Posterior vena cava (tissue), 2 donors: ENCODE measurements at regions not wholly inside any gene's neighbourhood (a gene's known extent, or its start where the extent isn't known, plus 50 kb on each side); places are given as distances from the start of the nearest gene placed in this dataset.
"Not testable (repeated sequence)": the region's sequence is repeated elsewhere in the genome, so short reads cannot be mapped to it uniquely, and the experiment has no call there.

ENCODE experiments used
- DNase-seq: peaks from one replicate; pipeline ENCODE4 v3.0.0-alpha.2; 2020; ENCODE audit warnings: low spot score
- intact Hi-C, 2 donors: fragments of 100-400 bp; cut with DNase I; formaldehyde crosslinking; loops; one replicate each; pipeline versions ENCODE4 v1.14.1 to v1.14.2; 2022 to 2023
- donor health status: DM: yes; HTN: yes; CAD: no.
- donor health status: DM: yes; HTN: yes; CAD: no.

DNA sequence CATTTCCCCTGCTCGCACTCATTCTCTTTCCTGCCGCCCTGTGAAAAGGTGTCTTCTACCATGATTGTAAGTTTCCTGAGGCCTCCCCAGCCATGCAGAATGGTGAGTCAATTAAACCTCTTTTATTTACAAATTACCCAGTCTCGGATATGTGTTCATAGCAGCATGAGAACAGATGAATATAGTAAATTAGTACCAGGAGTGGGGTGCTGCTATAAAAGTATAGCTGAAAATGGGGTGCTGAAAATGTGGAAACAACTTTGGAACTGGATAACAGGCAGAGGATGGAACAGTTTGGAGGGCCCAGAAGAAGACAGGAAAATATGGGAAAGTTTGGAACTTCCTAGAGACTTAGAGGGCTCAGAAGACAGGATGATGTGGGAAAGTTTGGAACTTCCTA lies 204.2 kb downstream of the CPEB2 start:
- DNase-seq, intact Hi-C loops: not testable (repeated sequence)

DNA sequence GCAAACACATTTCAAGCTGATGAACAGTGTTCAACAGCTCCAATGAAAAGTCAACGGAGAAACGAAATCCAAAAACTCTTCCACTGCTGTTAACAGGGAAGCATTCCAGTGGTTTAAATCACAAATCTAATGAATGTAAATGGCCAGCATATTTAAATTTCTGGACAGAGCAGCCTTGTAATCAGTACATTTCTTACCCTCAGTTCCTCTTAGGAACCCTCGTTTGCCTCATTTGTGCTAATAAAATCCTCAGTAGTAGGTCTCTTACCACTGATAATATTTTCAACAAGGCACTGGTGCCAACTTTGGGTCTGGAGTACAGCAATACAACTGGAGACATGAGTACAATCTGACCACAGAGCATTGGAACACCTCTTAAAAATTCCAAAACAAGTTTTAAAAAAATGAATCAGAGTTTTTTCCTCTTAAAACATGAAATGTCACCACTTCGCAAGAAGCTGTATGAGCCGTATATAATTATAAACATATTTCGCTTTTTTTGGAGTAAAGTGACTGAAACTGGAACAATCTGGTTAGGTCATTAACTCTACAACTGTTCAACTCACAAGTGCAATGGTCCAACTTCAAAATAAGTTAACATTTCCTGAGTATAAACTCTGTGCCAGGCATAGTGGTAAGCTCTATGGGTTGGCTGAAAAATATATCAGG lies 211.2 kb downstream of the CPEB2 start:
- DNase-seq, result no peak
- intact Hi-C loops, result no loop called here

DNA sequence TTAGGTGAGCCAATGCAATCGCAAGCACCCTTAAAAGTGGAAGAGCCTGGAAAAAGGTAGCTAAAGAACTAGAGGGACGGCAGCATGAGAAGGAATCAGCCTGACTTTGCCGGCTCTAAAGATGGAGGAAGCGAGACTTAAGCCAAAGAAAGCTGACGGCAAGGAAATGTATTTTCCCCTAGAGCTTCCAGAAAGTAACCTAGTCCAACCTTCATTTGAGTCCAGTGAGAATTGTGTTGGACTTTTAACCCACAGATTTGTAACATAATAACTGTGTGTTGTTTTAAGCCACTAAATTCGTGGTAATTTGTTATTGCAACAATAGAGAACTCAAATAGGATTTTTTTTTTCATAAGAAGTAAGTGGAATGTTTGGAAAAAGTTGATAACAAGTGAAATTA lies 212.7 kb upstream of the C1QTNF7 start:
- no peak for DNase-seq
- intact Hi-C loops, result no loop called here

DNA sequence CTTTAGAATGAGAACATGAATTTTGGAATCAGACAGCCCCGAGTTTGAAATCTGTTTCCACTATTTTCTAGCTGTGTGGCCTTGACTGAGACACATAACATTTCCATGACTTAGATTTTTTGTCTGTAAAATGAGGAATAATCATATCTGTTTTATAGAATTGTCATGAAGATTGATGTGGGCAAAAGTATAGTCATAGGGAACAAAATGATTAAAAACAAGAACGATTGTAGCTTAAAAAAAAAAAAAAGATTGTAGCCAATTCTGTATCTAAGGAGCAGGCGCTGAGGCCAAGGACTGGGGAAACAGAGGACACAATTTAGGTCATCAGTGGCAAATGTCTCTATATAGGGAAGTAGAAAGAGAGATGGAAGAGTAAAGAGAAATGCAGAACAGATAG lies 201.6 kb upstream of the C1QTNF7 start:
- no peak for DNase-seq
- intact Hi-C loops, result no loop called here

DNA sequence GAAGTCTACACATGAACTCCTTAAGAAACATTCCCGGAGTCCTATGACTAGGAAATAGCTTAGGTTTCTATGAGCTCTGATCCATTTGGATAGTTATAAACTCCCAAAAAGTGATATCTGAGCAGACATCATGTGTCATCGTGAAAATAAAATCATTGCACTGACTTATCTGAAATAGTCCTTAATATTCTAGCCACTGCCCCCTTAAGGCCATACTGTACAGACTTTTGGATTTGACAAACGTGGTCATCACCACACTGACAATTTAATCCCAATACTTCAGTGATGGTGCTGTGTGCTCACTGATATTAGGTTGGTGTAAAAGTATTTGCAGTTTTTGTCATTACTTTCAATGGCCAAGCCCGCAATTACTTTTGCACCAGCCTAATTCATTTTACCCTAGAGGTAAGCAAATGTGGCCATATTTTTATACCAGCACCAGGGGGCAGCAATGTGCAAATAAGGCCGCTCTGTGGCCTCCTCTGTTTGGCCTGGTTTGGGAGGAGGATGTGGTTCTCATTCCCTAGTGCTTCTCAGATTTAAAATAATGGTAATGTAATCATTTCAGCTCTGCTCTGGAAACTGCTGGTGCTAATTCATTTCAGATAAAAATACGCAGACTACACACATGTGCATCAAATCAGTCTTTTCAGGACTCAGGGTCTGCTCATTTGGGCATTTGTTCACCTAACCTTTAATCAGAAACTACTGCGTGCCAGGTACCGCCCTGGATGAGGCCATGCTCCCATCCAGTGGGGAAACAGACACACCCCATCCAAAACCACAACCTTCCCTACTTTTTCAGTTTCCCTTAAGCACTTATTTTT lies 196.4 kb upstream of the C1QTNF7 start:
- DNase-seq, result peak; percentile 88
- intact Hi-C loops, result loop anchor here (5.0 to 10.0 kb wide), 2 partner anchors 163 to 226 kb away; no protein-coding TSS in a partner anchor

DNA sequence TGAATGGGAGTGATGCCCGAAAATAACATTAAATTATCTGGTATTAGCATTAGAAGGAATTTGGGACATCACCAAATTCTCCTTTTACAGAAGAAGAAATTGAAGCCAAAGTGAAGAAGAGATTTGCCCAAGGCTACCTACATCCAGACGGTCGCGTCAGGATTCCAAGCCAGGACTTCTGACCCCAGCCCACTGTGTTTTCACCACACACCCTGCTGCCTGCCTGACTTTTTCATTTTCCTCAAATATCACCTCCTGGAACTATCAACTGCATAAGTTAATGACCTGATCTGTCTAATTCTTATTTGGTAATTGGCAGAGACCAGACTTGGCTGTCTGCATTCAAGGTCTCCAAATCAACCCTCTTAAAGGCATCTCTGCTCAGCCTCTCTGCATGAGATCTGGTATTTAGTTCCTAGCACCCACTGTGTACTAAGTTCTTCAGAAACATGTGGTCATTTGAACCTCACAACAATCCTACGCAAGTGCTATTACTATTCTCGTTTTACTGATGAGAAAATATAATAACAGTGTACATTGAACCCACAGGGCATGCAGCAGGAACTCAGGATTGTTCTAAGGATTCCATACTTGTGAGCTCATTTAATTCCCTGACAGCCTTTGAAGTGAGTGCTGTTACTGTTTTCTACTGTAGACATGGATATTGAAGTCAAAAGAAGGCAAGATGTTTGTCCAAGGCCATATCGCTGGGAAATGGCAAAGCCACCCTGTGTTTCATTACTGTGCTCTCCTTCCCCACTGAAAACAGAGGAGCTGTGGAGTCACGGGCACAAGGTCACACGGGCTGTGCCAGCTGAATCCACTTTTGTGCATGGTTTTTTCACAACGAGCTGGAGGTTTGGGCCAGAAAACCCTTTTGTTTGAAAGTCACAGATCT lies 195.2 kb upstream of the C1QTNF7 start:
- DNase-seq, result no peak
- intact Hi-C loops, result loop anchor here (5.0 to 10.0 kb wide), 2 partner anchors 162 to 225 kb away; no protein-coding TSS in a partner anchor

DNA sequence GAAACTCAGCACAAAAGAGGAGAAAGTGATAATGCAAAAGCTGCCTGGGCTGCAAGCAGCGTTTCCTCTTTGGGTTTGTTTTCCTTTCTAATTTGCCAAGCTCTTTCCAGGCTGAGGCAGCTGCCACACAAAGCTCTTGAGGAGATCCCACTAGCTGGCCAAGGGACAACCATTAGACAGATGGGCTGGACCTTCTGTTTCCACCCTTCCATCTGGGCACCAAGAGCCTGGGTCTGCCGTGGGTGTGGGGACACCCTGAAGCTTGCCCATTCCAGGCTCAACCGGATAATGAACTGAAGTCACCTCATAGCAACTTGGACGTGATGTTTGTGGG lies 194.6 kb upstream of the C1QTNF7 start:
- intact Hi-C loops, result loop anchor here (5.0 to 10.0 kb wide), 2 partner anchors 162 to 224 kb away; no protein-coding TSS in a partner anchor

DNA sequence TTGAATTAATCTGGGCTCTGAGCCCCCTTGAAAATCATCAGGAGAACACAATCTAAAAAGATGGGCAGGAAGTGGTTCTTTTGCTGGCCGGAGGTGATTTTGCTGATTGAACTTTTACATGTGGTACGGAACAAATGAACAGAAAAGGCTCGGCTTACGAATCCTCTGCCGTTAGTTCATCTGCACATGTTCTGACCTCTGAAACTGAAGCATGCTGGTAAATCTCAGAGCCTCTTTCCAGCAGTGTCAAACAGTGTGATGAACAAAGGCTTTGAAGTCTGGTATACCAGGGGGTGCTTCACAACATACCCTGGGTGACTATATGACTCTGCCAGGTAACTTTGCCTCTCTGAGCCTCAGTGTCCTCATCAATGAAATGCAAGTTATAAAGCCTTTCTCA lies 194.2 kb upstream of the C1QTNF7 start:
- intact Hi-C loops, result loop anchor here (5.0 to 10.0 kb wide), 2 partner anchors 161 to 224 kb away; no protein-coding TSS in a partner anchor
- DNase-seq, result no peak

More for the DNA sequence above, 194.6 kb upstream of the C1QTNF7 start:
- DNase-seq, result no peak

DNA sequence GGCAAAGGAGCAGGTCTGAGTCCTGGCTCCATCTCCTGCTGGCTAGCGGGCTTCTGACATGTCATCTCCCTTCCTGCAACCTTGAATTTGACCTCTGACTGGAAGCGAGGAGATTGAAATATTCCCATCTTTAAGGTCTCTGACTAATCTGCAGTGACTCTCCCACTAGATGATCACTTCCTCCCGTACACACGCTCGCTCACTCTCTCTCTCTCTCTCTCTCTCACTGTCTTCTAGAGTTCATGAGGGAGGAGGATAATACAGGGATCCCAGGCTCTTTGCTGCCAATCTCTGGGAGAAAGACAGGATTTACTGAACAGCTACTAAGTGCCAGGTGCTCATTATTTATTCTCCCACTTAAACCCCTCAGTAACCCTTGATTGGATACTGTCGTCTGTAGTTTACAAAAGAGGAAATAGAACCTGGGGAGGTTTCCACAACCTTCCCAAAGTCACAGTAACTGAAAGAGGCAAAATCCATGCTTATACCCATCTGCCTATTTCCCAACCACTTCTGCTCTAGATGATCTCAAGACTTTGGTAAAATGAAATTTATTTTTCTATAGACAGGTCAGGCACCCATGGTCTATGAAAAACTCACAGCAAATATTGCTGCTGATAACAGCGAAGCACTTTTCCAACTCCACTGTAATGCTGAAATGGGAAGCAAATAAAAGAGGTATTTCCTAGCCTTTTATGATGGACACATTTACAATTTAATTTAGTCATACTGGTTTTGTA lies 193.5 kb upstream of the C1QTNF7 start:
- no peak for DNase-seq
- intact Hi-C loops, result loop anchor here (5.0 to 10.0 kb wide), 2 partner anchors 161 to 223 kb away; no protein-coding TSS in a partner anchor

DNA sequence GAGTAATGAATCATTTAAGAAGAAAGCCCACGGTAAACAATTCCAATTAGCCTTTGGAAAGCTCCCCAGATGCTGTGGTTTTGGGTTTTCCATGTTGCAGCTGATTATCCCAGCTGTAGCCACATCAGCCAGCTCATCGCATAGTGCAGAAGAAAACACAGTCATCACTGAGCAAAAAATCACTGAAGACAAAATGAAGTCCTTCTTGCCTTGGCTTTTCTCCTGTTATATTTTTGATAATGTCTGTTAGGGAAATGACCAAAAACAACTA lies 193.0 kb upstream of the C1QTNF7 start:
- no peak for DNase-seq
- intact Hi-C loops, result loop anchor here (5.0 to 10.0 kb wide), 3 partner anchors 160 to 223 kb away; no protein-coding TSS in a partner anchor

DNA sequence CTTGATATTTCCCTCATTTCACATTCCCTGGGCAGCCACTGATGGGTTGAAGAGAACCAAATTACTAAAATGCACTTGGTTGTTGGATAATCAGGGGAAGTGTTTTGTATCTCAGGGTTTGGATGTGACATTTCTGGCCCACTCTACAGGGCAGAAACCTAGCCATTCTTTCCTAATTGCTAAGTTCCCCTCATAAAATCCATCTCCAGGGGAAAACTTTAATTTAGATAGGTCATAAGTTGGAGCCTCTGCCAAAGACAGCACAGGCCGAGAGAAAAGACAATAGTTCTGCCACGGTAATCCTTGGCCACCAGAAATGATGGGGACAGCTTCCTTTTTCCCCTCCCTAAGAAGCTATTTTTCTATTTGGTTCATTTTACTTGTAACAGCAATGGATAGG lies 192.7 kb upstream of the C1QTNF7 start:
- no peak for DNase-seq
- intact Hi-C loops, result loop anchor here (5.0 to 10.0 kb wide), 2 partner anchors 160 to 162 kb away; no protein-coding TSS in a partner anchor

DNA sequence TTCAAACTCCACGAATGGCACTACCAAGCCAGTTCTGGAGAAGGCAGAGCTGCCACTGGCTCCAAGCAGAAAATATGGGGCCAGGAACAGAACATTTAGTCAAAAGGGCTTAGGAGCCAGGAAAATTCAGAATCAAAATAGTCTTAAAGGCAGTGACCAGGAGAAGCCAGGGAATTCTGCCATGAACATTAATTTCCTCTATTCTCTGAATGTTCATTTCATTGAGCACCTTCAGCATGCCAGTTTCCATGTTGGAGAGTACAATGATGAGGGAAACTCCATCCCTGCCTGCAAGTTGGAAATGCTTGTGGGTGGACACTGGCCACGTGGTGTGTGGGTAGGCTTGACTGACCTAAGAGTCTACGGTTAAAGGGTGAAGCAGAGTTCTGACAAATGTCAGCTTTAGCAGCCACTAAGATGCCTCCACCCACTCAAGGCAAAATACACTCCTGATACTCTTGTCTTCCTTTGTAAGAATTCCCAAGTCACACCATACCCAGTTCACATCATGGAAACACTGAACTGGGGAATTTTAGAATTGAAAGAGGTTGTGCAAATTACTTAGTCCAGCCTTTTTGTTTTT lies 190.1 kb upstream of the C1QTNF7 start:
- no peak for DNase-seq
- intact Hi-C loops, result loop anchor here (5.0 to 10.0 kb wide), 2 partner anchors 157 to 160 kb away; no protein-coding TSS in a partner anchor

DNA sequence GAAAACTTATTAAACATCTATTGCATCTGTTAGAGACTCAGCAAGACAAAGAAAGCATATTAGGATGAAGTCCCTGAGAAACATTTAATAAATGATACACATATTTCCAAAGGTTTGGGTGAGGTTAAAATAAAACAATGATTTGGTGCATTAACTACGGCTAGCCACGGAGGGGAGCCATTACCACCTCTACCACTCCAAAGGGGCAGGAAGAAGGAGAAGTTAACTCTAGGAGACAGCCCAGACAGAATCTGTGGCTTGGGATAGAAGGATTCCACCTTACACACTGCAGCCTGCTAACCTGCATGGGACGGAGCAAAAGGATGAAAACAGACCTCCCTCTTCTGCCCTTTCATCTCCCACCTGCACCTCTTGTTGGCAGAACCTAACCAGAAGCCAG lies 189.1 kb upstream of the C1QTNF7 start:
- no peak for DNase-seq
- intact Hi-C loops, result loop anchor here (5.0 to 10.0 kb wide), 2 partner anchors 156 to 159 kb away; no protein-coding TSS in a partner anchor

DNA sequence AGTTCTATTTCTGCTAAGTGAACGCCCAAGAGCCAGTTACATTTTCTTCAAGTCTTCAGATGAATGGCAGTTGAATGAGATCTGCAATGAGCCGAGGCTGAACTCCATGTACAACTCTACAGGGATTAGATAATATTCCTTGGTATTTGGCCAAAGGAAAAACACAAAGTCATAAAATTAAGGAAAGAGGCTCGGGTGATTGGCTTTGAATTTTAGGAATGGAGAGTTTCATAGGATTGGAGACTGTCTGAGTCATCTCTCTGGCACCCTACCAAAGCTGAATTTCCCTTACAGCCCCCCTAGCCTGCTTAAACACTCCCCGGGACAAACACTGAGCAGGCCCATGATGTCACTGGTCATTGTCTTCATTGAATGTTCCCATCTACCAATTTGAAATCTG lies 188.0 kb upstream of the C1QTNF7 start:
- intact Hi-C loops, result loop anchor here (5.0 to 10.0 kb wide), 2 partner anchors 155 to 157 kb away; no protein-coding TSS in a partner anchor

DNA sequence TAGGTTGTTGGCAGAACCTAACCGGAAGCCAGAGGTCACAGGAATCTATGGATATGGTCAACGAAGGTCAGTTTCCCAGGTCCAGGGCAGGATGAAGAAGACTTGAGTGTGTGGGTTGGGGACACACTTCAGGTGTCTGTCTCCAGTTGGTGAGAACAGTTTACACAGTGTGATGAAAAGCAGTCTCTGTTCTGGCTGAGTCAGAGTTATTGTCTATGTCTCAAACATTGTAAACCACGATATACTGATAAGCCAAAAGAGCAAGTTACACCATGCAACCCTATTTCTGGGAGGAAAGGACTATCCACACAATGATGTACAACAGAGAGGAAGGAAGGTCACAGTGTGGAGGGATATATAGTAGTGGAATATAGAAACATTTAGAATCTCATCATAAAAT lies 187.1 kb upstream of the C1QTNF7 start:
- no peak for DNase-seq
- intact Hi-C loops, result no loop called here

More for the DNA sequence above, 188.0 kb upstream of the C1QTNF7 start:
- DNase-seq, result no peak

DNA sequence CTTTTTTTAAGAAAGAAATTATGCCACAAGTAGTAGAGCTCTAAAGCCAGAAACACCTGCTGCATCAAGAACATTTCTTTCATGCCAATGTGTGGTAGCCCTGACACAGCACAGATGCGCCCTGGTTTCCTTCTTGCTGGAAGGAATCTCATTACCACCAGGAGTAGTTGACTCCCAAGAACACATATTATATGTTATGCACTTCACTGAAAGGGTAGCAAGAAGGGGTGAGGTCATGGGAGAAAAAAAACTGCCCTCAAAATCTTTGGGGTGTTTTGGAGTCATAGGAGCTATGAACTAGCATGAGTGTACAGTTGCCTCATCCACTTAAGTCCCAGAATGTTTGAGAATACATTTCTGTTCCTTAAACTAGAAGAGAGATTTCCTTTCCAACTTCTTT lies 185.8 kb upstream of the C1QTNF7 start:
- DNase-seq, result no peak
- intact Hi-C loops, result no loop called here

DNA sequence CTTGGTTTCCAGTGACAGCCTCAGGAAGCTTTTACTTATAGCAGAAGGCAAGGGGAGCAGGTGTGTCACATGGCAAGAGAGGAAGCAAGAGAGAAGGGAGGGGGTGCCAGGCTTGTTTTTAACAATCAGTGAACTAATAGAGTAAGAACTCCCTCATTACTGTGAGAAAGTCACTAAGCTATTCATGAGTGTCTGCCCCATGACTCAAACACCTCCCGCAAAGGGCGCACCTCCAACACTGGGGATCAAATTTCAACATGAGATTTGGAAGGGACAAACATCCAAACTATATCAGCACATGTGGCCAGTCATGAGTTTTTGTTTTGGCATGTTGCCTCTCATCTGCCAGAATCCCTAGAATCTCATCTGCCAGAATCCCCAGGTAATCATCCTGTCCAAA lies 183.5 kb upstream of the C1QTNF7 start:
- intact Hi-C loops, result no loop called here
- no peak for DNase-seq

DNA sequence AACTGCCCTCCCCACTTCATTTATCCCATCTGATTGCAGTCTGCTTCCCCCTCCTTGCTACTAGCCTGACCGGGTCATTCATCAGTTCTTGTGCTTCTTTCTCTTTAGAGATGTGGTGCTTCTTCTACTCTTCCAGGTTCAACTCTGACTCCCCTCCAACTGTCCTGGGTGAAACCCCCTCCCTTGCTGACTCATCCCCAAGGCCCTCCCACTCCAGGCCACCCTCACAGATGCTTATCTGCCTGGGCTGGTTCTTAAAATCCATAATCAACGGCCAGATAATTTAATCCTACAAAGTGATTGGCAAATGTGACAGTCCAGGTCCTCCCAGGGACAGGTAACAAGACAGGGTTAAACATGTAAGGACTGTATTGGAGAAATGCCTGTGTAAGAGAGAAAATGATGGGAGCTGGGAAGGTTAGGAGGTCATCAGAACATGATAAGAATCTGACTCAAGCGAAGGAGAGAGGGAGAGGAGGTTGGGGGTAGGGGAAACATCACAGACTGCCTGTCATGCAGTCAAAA lies 182.8 kb upstream of the C1QTNF7 start:
- DNase-seq, result no peak

More for the DNA sequence above, 182.8 kb upstream of the C1QTNF7 start:
- intact Hi-C loops, result no loop called here
